AG08396 (cell line): ENCODE measurements at regions not wholly inside any gene's neighbourhood (a gene's known extent, or its start where the extent isn't known, plus 50 kb on each side); places are given as distances from the start of the nearest gene placed in this dataset.
"Not testable (repeated sequence)": the region's sequence is repeated elsewhere in the genome, so short reads cannot be mapped to it uniquely, and the experiment has no call there.

Experiments used
- DNase-seq: peaks from one replicate; pipeline ENCODE4 v3.0.0; 2012; ENCODE audit warnings: low spot score, mixed read lengths

DNA sequence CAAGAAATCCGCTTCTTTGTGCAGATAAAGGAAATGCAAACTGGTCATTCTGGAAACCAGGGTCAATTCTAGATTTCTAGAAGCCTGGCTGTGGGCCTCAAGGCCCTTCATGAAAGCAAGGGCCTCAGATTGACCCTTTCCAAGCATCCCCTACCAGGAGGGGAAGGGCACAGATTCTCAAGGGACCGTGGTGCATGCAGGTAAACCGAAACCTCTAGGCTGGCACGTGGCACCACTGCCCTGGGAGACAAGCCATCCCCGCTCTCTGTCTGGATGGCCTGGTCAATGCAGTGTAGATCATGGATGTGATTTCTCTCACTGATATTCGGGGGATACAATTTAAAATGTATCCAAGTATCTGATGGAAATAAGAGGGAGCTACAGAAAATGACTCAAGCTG, 69.4 kb downstream of the TOMM20 start:
- DNase-seq, result no peak

DNA sequence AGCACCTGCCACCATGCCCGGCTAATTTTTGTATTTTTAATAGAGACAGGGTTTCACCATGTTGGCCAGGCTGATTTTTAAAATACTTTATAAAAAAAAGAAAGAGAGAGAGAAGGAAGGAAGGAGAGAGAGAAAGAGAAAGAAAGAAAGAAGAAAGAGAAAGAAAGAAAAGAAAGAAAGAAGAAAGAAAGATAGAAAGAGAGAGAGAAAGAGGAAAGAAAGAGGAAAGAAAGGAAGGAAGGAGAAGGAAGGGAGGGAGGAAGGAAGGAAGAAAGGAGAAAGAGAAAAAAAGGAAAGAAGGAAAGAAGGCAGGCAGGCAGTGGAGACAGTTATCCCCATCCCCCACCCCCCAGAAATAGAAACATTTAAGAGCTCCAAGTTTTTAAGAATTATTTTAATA, 69.9 kb downstream of the TOMM20 start:
- DNase-seq, result no peak

DNA sequence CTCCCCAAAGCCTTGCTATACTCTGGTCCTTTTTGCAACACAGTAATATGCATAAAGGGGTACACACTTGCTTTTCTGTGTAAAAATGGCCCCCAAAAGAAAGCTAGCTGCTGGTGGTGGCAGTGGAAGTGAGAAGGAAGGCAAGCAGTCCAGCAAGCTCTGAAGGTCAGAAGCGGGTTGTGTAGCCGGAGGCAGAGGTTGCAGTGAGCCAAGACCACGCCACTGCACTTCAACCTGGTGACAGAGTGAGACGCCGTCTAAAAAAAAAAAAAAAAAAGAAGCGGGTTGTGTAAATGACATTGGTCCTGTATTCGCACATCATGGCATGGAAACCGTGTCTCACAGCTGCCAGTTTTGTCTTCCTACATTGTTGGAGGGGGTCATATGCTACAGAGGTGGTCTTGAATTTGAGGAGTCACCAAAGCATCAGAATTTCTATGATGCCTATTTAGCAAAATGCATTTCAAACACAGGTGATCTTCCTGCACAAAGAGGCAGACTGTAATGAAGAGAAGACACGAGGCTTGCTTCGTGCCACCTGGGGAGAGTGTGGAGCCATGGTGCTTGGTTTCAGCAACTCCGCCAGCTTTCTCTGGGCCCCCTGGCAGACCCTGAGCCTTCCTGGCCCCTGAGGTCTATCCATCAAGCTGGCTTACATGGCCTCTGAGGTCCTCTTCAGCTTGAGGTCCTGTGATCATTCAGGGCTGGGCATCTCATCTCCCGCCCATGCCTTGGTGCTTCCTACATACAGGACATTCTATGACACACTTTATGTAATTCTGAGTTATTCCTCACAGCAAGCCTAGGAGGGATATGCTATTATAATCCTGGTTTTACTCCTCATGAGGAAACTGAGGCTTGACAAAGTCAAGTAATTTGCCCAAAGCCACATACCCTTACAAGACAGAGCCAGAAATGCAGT, 71.0 kb downstream of the TOMM20 start:
- DNase-seq, result no peak

DNA sequence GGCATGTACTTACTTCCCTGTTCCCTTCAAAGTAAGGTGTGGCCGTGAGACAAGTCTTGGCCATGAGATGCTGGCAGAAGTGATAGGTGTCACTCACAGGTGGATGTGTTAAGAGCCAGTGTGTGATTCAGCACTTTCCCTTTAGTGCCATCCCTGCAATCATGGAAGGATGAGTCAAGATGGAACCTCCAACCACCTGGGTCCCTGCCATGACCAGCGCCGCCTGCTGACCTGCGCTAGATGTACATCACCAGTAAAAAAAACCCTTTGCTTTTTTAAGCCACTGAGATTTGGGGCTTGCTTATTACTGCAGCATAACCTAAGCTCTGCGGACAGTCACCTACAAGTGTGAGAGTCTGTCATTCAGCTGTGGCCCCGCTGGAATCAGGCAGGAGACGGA, 71.7 kb downstream of the TOMM20 start:
- no peak for DNase-seq

DNA sequence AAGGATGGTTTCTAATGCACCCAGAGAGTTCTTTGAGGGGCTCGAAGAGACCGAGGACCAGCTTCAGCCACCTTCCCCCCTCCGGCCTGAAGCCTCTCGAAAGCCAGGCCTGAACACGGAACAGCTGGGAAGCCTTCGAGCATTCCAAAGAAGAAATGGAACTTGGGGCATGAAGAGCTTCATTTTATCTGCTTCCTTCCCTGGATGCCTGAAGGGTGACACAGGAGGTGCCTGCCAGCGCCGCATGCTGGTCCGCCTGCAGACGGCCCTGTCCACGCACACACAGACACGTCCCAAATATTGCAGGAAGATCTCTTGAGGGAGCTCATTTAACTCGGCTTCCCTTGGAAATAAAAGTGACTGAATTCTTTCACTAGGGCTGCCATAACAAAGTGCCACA, 73.7 kb downstream of the TOMM20 start:
- DNase-seq, result no peak

DNA sequence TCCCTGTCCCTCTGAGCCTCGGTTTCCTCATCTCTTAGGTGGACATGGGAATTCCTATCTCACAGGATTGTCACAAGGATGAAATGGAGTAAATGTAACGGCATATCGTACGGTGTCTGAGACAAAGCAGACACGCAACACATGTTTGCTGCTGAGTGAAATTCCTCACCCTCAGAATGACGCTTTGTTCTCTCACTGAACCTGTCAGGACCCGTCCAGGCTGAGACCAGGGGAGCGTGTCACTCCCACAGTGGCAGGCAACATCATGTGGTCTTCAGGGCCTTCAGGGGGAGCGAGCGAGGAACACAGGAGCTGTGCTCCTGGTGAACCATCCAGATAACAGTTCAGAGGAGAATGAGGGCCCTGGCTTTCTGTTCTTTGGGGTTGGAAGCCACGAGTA, 74.2 kb downstream of the TOMM20 start:
- no peak for DNase-seq

DNA sequence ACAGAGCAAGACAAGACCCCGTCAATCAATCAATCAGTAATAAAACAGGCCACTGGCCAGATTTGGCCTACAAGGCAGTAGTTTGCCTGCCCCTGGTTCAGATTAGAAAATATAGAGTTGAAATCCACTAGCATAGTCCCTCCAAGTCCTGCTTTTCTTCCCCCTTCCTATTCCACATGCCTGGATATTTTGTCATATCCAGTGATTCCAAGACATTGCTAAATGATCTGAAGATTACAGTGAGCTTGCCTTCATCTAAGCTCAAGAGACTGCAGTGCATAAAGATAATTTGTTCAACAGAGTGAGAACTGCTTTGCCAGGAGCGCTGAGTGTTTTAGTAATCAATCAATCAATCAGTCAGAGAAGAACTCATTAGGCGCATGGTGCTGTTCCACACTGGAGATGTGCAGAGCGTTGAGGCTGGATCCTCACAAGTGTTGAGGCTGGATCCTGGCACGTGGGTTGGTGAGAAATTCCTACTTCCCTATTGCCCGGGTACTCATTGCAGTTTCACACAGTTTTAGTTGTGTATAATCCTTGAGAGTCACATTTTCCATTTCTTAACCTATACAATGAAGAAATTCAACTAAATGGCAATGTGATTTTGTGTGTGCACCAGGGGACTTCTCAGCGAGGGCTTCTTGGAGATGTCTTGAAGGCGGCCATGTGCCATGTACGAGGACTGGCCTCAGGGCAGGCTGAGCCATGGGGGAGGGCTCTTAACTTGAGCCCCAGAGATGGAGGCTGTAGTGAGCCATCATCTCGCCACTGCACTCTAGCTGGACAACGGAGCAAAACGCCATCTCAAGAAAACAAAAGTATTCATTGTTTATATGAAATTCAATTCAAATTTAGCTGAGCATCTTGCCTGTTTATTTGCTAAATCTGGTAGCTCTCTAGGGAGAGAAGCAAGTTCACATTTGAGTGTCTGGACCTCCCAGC, 76.3 kb downstream of the TOMM20 start:
- DNase-seq, result no peak

DNA sequence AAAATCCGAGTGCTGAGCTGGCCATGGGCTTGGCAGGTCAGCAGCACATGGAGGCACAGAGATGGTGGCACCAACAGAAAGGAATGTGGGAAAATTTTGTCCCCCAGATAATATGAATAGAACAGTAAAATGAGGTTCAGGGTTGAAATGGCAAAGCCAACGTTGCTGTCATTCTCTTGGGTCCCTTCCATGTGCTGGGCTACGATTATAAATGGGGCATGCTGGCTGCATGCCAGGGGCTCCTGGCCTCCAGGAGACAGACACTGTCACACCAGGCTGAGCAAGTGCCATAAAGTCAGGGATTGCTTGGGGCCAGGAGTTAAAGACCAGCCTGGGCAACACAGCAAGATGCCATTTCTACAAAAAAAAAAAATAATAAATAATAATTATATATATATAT, 77.1 kb downstream of the TOMM20 start:
- DNase-seq, result no peak

DNA sequence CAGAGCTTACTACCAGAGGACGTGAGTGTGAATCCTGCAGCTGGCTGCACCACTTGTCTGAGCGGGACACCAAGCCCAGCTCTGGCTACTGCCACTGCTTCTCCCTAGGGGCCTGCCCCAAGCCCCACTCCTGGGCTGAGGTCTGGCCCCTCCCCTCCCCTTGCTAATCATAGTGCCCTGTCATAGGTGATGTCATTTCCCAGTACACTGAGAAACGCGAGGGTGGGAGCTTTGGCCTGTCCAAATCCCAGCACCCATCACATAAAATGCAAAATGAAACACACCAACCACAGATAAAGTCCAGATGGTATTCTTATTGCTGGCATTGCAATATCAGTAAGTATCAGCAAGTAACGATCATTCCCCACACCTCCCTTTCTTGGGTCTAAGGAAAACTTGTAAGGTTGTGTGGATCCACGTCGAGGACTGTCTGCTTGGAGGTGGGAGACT, 77.7 kb downstream of the TOMM20 start:
- no peak for DNase-seq

DNA sequence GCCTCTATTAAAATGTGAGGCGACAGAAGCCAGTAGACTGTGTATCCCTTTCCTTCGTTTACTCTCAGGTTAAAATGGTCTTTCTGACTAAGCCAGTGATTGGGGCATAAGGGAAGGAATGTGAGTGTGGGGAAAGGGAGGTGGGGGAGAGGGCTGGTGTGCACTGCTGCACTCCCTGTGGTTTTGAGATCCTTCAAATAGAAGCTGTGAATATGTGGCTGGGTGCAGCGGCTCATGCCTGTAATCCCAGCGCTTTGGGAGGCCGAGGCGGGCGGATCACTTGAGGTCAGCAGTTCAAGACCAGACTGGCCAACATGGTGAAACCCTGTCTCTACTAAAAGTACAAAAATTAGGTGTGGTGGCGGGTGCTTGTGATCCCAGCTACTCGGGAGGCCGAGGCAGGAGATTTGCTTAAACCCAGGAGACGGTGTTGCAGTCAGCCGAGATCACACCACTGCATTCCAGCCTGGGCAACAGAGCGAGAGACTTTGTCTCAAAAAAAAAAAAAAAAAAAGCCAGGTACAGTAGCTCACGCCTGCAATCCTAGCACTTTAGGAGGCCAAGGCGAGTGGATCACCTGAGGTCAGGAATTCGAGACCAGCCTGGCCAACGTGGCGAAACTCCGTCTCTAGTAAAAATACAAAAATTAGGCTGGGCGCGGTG, 78.8 kb downstream of the TOMM20 start:
- not testable (repeated sequence) for DNase-seq

DNA sequence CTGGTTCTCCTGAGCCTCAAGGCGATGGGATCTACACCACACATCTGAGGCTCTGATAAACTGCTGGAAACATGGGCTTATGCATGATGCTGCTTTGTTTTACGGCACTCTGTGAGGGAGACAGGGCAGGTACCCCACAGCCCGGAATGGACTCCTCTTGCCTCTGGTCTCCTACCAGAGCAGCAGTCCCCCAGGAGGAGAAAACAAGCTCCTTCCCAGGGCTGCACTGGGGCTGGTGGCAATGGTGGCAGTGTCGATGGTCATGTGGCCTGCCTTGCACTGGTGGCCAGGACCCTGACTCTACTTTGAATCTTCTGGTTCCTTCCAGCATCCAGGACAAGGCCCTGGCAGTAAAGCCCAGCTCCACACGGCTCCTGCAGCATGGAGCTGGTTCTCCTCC, 79.4 kb downstream of the TOMM20 start:
- DNase-seq, result no peak

DNA sequence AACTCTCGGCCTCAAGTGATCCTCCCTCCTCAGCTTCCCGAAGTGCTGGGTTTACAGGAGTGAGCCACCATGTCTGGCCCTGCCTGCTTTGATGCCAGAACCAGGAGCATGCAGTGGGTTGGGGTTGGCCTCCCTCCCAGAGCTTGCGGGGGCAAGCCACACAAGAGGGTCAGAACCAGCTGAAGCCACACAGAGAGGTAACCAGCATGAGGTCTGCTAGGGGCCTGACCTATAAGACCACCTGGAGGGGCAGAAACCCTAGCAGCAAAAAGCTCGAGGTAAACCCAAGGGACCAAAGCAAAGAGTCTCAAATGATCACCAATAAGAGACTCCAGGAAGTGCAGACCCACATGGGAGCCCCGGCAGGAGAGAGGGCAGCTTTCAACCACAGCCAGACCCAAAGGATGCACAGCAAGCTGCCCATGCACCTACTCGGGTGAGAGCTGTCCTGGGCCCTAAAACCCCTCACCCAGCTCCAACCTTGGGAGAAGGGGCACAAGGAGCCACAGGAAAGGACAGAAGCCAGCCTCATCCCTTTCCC, 81.2 kb downstream of the TOMM20 start:
- DNase-seq, result no peak

DNA sequence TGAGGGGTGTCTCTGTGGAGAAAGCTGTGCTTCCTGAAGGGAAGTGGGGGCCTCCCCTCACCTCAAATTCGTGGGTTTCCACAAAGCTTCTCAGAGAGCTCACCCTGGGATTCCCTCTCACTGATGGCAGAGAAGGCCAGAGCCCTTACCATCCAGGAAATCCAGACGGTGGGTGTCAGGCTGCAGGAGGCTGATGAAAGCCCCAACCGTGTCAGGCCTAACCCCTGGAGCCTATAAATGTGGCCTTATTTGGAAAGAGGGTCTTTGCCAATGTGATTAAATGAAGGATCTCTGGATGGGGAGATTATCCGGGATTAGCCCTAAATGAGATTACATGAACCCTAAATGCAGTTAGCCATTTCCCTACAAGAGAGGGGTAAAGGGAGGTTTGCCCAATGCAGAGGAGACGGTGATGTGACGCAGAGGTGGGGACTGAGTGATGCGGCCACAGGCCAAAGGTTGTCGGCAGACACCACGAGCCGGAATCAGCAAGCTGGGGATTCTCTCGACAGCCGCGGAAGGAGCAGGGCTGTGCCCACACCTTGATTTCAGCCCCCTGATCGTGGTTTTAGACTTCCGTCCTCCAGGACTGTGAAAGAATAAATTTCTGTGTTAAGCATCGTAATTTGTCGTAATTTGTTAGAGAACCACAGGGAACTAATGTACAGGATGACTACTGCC, 82.6 kb downstream of the TOMM20 start:
- no peak for DNase-seq

DNA sequence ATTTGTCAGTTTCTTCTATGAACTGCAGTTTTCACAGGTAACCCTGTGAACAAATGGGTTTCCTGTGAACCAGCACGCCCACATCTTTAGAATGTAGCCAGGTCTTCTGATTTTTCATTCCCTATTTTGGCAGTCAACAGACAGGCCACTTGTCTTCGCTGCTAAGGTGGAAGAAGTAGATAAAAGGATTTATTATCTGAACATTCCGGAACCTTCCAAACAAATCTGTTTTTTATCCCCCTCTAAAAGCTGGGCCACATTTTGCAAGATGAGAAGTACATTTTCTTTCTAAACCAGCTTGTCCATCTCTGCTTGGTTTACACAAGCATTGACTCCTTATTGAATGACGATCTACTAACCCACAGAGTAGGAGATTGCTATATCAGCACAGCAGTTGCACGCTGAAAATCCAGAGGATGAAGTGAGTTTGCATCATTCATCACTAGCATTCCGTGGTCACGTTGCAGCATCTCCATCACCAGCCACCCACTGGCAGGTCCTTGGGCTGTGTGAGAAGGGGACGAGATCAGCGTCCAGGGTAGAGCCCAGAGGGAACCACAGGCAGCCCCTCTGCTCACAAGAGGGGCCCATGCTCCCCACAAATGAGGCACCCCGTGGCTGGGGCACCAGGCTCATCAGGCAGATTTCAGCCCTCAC, 83.5 kb downstream of the TOMM20 start:
- DNase-seq, result peak; percentile 45

DNA sequence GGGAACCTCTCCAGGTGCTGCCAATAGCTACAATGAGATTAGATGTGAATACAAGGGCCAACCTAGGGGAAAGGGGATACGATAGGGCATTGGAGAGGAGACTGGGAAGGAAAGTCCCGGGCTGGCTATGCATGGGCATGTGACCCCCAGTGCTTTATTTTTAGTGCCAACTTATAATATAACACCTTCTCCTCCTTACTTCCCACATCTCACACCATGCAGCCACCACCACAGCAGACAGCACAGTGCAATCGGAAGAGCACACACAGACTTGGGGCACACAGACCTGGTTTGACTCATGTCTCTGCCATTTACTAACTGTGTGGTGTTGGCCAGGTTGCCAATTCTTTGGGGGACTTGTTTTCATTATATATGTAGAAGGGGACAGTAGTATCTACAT, 85.4 kb downstream of the TOMM20 start:
- DNase-seq, result no peak

DNA sequence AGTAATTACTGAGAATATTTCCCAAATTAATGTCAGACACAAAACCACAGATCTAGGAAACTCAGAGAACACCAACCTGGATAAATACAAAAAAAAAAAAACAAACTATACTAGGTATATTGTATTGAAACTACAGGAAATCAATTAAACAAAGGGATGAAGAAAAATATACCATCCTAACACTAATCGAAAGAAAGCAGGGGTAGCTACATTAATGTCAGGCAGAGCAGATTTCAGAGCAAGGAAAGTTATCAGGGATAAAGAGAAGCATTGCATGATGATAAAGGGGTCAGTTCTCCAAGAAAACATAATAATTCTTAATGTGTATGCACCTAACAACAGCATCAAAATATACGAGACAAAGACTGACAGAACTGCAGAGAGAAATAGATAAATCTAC, 89.9 kb downstream of the TOMM20 start:
- DNase-seq, result no peak

DNA sequence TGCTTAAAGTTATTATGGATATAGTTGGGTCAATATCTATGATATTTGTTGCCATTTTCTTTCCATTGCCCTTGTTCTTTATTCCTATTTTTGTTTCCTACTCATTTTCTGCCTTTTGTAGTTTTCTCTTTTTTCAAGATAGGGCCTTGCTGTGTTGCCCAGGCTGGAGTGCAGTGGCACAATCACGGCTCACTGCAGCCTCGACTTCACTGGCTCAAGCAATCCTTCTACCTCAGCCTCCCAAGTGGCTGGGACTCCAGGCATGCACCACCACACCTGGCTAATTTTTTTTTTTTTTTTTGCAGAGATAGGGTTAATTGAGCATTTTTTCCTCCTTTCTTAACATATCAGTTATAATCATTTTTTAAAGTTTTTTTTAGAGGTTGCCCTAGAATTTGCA, 92.7 kb downstream of the TOMM20 start:
- no peak for DNase-seq

DNA sequence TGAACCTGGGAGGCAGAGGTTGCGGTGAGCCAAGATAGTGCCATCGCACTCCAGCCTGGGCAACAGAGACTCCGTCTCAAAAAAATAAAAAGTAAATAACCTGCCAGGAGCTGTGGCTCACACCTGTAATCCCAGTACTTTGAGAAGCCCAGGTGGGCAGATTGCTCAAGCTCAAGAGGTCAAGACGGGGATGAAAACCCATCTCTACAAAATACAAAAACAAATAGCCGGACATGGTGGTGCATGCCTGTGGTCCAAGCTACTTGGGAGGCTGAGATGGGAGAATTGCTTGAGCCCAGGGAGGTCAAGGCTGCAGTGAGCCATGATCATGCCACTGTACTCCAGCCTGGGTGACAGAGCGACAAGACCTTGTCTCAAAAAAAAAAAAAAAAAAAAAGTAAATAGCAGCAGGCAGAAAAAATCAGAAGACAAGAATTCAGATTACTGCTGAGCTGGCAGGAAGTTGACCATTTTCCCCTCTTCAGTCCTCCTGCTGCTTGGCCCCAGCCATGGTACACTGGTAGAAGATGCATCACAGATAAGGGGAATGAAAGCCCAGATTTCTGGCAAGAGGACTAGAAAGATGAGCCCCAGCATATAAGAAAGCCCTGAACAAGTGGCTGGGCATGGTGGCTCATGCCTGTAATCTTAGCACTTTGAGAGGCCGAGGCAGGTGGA, 97.6 kb downstream of the TOMM20 start:
- no peak for DNase-seq

DNA sequence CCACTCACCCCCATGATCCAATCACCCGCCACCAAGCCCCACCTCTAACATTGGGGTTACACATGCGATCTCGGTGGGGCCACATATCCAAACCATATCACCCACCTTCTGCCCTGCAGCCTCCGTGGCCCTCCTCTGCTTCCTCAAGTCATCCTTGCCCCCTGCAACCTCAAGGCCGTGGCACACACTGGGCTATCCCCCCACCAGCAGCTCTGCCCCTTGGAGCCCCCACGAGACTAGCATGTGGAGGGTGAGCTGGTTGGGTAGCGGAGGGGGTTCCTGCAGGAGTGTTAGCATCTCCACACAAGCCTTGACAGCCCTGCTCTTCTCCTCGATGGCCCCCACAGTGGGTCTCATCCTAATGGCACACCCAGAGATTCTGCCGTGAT, 100.8 kb downstream of the TOMM20 start:
- DNase-seq, result no peak

DNA sequence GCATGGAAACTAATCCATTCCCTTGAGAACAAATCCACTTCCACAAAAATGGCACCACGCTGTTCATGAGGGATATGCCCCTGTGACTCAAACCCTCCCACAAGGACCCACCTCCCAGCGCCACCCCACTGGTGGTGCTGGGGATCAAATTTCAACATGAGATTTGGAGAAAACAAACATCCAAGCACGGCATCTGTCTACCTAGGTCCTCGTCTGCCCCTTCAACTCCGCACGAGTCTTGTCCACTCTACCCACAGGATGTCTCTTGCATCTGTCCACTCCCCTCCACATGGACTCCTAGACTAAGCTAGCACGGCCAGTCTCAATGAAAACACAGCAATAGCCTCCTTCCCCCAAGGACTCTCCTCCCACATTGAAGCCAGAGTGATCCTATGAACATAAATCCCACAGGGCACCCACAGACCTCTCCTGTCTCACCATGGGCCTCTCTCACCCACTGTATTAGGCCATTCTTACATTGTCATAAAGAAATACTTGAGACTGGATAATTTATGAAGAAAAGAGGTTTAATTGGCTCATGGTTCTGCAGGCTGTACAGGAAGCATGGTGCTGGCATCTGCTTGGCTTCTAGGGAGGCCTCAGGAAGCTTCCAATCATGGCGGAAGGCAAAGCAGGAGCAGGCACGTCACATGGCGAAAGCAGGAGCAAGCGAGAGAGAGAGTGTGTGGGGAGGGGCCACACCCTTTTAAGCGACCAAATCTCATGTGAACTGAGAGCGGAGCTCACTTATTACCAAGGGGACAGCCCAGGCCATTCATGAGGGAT, 101.4 kb downstream of the TOMM20 start:
- DNase-seq, result no peak
